KBM-7 (cell line): ENCODE measurements at regions not wholly inside any gene's neighbourhood (a gene's known extent, or its start where the extent isn't known, plus 50 kb on each side); places are given as distances from the start of the nearest gene placed in this dataset.
A peak's percentile ranks its signal among the peaks of the same experiment; 100 is the strongest.
"Not testable (repeated sequence)": the region's sequence is repeated elsewhere in the genome, so short reads cannot be mapped to it uniquely, and the experiment has no call there.

Source experiments
- DNase-seq: peaks from one replicate; pipeline ENCODE4 v3.0.0-alpha.2; 2015
- in situ Hi-C: fragments of 300-500 bp; cut with MboI; formaldehyde crosslinking; loops from 2 replicates; pipeline ENCODE4 v1.14.3; 2020; ENCODE audit warnings: low sequenced_read_pairs, low pct_unique_long_range_greater_than_20kb, mixed read lengths

GRCh38 chr20:30484009-30484748, 773.3 kb upstream of the DEFB115 start:
- no peak for DNase-seq
- in situ Hi-C loops = no loop called here

GRCh38 chr20:30484749-30485070, 772.8 kb upstream of the DEFB115 start:
- in situ Hi-C loops = no loop called here
- DNase-seq = no peak

GRCh38 chr20:30485331-30486102, 771.9 kb upstream of the DEFB115 start:
- in situ Hi-C loops = no loop called here
- no peak for DNase-seq

GRCh38 chr20:30486103-30486478, 771.4 kb upstream of the DEFB115 start:
- in situ Hi-C loops = no loop called here
- DNase-seq = no peak

- DNase-seq, in situ Hi-C loops: not testable (repeated sequence)
Measured at GRCh38 chr20:30487461-30487860, 770.0 kb upstream of the DEFB115 start.

- no peak for DNase-seq
- in situ Hi-C loops = no loop called here
Measured at GRCh38 chr20:30487947-30488926, 769.2 kb upstream of the DEFB115 start.

- in situ Hi-C loops = no loop called here
- DNase-seq = no peak
Measured at GRCh38 chr20:30488941-30489613, 768.4 kb upstream of the DEFB115 start.

- DNase-seq = no peak
- in situ Hi-C loops = no loop called here
Measured at GRCh38 chr20:30489614-30490003, 767.9 kb upstream of the DEFB115 start.

GRCh38 chr20:30491016-30491415, 766.4 kb upstream of the DEFB115 start:
- in situ Hi-C loops = no loop called here
- no peak for DNase-seq

- DNase-seq, in situ Hi-C loops: not testable (repeated sequence)
Measured at GRCh38 chr20:30496656-30497055, 760.8 kb upstream of the DEFB115 start.

GRCh38 chr20:30497191-30497590, 760.3 kb upstream of the DEFB115 start:
- DNase-seq, in situ Hi-C loops: not testable (repeated sequence)

GRCh38 chr20:30499123-30499522, 758.3 kb upstream of the DEFB115 start:
- in situ Hi-C loops = no loop called here
- no peak for DNase-seq

- DNase-seq, in situ Hi-C loops: not testable (repeated sequence)
Measured at GRCh38 chr20:30499716-30500446, 757.6 kb upstream of the DEFB115 start.

GRCh38 chr20:30500447-30500820, 757.0 kb upstream of the DEFB115 start:
- in situ Hi-C loops = not testable (repeated sequence)
- peak; percentile 28 for DNase-seq

- in situ Hi-C loops = no loop called here
- no peak for DNase-seq
Measured at GRCh38 chr20:30500829-30501440, 756.5 kb upstream of the DEFB115 start.

- in situ Hi-C loops = no loop called here
Measured at GRCh38 chr20:30502670-30503069, 754.8 kb upstream of the DEFB115 start.

GRCh38 chr20:30503204-30503603, 754.3 kb upstream of the DEFB115 start:
- in situ Hi-C loops, DNase-seq: not testable (repeated sequence)

More at GRCh38 chr20:30502670-30503069, 754.8 kb upstream of the DEFB115 start:
- no peak for DNase-seq

GRCh38 chr20:30503992-30504570, 753.4 kb upstream of the DEFB115 start:
- in situ Hi-C loops = no loop called here

More at GRCh38 chr20:30503992-30504570, 753.4 kb upstream of the DEFB115 start:
- no peak for DNase-seq
